Vagina (tissue), 2 donors: ENCODE measurements at regions not wholly inside any gene's neighbourhood (a gene's known extent, or its start where the extent isn't known, plus 50 kb on each side); places are given as distances from the start of the nearest gene placed in this dataset.

ENCODE experiments used
- POLR2A ChIP-seq, 2 donors: fragments of 450-650 bp; IDR thresholded peaks; one replicate each; pipeline ENCODE4 v1.6.1; 2017; ENCODE audit warnings: antibody characterized with exemption in 2 of 2, mild to moderate bottlenecking in 2 of 2, moderate library complexity in 2 of 2
- POLR2AphosphoS5 ChIP-seq, 2 donors: sonication (generic); formaldehyde crosslinking; IDR thresholded peaks; one replicate each; pipeline ENCODE4 v1.9.0; 2017; ENCODE audit warnings: antibody characterized with exemption in 2 of 2, mild to moderate bottlenecking in 2 of 2, low read depth in 1 of 2; ENCODE audit not compliant: insufficient read depth in 1 of 2
- TF ChIP-seq, protein P1 (sequence below), 3 experiments: fragments of 450-650 bp in 2 of 3; fragments of 200-600 bp in 1 of 3; sonication (generic) in 1 of 3; IDR thresholded peaks; one replicate each; pipeline ENCODE4 v1.5.1; 2017 to 2019; ENCODE audit warnings: antibody characterized with exemption in 3 of 3, mild to moderate bottlenecking in 2 of 3, moderate library complexity in 2 of 3

DNA sequence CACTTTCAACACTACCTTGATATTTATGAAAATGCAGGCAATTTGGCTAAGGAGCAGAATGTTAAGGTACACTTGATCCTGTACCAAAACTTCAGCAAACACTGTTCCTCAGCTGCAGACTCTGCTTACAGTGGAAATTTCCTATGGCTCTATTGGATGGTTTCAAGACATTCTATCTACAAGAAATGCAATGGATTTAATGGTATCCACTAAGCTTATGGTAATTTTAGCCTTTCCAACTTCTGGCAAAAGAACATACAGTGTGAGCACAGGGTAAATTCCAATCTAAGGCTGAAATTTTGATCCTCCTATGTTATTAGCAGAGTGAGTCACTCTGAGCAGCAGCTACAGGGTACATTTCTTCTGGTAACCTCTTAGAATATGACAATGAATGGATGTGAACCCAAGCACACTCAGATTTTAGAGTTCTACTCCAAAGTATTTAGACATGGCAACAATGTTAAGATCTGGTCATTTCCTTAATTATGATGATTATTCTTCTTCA lies 361.8 kb upstream of the PIK3C3 start:
- TF ChIP-seq, protein P1, sequence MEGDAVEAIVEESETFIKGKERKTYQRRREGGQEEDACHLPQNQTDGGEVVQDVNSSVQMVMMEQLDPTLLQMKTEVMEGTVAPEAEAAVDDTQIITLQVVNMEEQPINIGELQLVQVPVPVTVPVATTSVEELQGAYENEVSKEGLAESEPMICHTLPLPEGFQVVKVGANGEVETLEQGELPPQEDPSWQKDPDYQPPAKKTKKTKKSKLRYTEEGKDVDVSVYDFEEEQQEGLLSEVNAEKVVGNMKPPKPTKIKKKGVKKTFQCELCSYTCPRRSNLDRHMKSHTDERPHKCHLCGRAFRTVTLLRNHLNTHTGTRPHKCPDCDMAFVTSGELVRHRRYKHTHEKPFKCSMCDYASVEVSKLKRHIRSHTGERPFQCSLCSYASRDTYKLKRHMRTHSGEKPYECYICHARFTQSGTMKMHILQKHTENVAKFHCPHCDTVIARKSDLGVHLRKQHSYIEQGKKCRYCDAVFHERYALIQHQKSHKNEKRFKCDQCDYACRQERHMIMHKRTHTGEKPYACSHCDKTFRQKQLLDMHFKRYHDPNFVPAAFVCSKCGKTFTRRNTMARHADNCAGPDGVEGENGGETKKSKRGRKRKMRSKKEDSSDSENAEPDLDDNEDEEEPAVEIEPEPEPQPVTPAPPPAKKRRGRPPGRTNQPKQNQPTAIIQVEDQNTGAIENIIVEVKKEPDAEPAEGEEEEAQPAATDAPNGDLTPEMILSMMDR (IDR thresholded peaks at IDR 0.05), result no peak
- TF ChIP-seq POLR2AphosphoS5 (IDR thresholded peaks at IDR 0.05; ENCODE audit: insufficient read depth in 1 of 2, low read depth in 1 of 2) (no peak), POLR2A (IDR thresholded peaks at IDR 0.05) (no peak)
